Skeletal muscle satellite cell (primary cell): ENCODE measurements at regions not wholly inside any gene's neighbourhood (a gene's known extent, or its start where the extent isn't known, plus 50 kb on each side); places are given as distances from the start of the nearest gene placed in this dataset.

Experiments
- H3K27me3 ChIP-seq: 2 replicates; pipeline ENCODE4 v1.7.0; 2013; ENCODE audit warnings: low read length; ENCODE audit not compliant: control insufficient read depth, insufficient read depth
- H3K36me3 ChIP-seq: 2 replicates; pipeline ENCODE4 v1.7.0; 2013; ENCODE audit warnings: mild to moderate bottlenecking, control low read depth, low read length; ENCODE audit not compliant: insufficient read depth
- H3K4me1 ChIP-seq: 2 replicates; pipeline ENCODE4 v1.7.0; 2013; ENCODE audit warnings: low read length; ENCODE audit not compliant: control insufficient read depth, insufficient read depth
- H3K4me2 ChIP-seq: 2 replicates; pipeline ENCODE4 v1.7.0; 2013; ENCODE audit warnings: mild to moderate bottlenecking, low read length
- H3K4me3 ChIP-seq: 2 replicates; pipeline ENCODE4 v1.7.0; 2013; ENCODE audit warnings: low read length
- H3K9ac ChIP-seq: 2 replicates; pipeline ENCODE4 v1.7.0; 2013; ENCODE audit warnings: mild to moderate bottlenecking, low read depth, low read length, moderate library complexity
- H3K9me3 ChIP-seq: replicated peaks from 2 replicates; pipeline ENCODE4 v1.7.0; 2013; ENCODE audit warnings: mild to moderate bottlenecking, control low read depth, low read length

GRCh38 chr2:174697255-174697654 is 67.0 kb downstream of the CHRNA1 start:
- peaks cover 34% of the 10 kb centered on the region for H3K27me3 ChIP-seq
- no peak overlapping the region for H3K9ac ChIP-seq
- H3K36me3 ChIP-seq: no peaks in the 10 kb centered on the region
- H3K4me3 ChIP-seq: no peak overlapping the region
- H3K9me3 ChIP-seq: no peaks in the 10 kb centered on the region
- no peaks in the 10 kb centered on the region for H3K4me1 ChIP-seq
- no peak overlapping the region for H3K4me2 ChIP-seq

- H3K4me3 ChIP-seq: no peak overlapping the region
- H3K4me1 ChIP-seq: no peaks in the 10 kb centered on the region
- H3K27me3 ChIP-seq: peaks cover 36% of the 10 kb centered on the region
- no peaks in the 10 kb centered on the region for H3K36me3 ChIP-seq
- no peaks in the 10 kb centered on the region for H3K9me3 ChIP-seq
- no peak overlapping the region for H3K9ac ChIP-seq
- no peak overlapping the region for H3K4me2 ChIP-seq
These were observed 69.4 kb downstream of the CHRNA1 start for GRCh38 chr2:174694920-174695319.

- H3K36me3 ChIP-seq: no peaks in the 10 kb centered on the region
- H3K4me1 ChIP-seq: no peaks in the 10 kb centered on the region
- H3K9ac ChIP-seq: no peak overlapping the region
- H3K4me2 ChIP-seq: no peak overlapping the region
- H3K27me3 ChIP-seq: peaks cover 42% of the 10 kb centered on the region
- H3K9me3 ChIP-seq: no peaks in the 10 kb centered on the region
- no peak overlapping the region for H3K4me3 ChIP-seq
These were observed 69.9 kb downstream of the CHRNA1 start for GRCh38 chr2:174694196-174694878.

GRCh38 chr2:174693344-174693743 is 70.9 kb downstream of the CHRNA1 start:
- Histone ChIP-seq H3K4me1 (no peaks in the 10 kb centered on the region), H3K27me3 (peaks cover 42% of the 10 kb centered on the region), H3K9me3 (no peaks in the 10 kb centered on the region), H3K4me3 (no peak overlapping the region), H3K36me3 (no peaks in the 10 kb centered on the region), H3K4me2 (no peak overlapping the region), H3K9ac (no peak overlapping the region)

- no peaks in the 10 kb centered on the region for H3K9me3 ChIP-seq
- no peak overlapping the region for H3K9ac ChIP-seq
- peaks cover 42% of the 10 kb centered on the region for H3K27me3 ChIP-seq
- no peak overlapping the region for H3K4me2 ChIP-seq
- no peaks in the 10 kb centered on the region for H3K36me3 ChIP-seq
- H3K4me1 ChIP-seq: no peaks in the 10 kb centered on the region
- no peak overlapping the region for H3K4me3 ChIP-seq
These were observed 71.9 kb downstream of the CHRNA1 start for GRCh38 chr2:174692256-174692919.

- H3K27me3 ChIP-seq: peaks cover 36% of the 10 kb centered on the region
- no peak overlapping the region for H3K4me2 ChIP-seq
- no peak overlapping the region for H3K9ac ChIP-seq
- no peaks in the 10 kb centered on the region for H3K4me1 ChIP-seq
- no peaks in the 10 kb centered on the region for H3K9me3 ChIP-seq
- no peaks in the 10 kb centered on the region for H3K36me3 ChIP-seq
- H3K4me3 ChIP-seq: no peak overlapping the region
These were observed 73.0 kb downstream of the CHRNA1 start for GRCh38 chr2:174691201-174691779.

GRCh38 chr2:174690026-174690425 is 74.2 kb downstream of the CHRNA1 start:
- peaks cover 25% of the 10 kb centered on the region for H3K27me3 ChIP-seq
- H3K9ac ChIP-seq: no peak overlapping the region
- no peaks in the 10 kb centered on the region for H3K36me3 ChIP-seq
- no peaks in the 10 kb centered on the region for H3K9me3 ChIP-seq
- H3K4me2 ChIP-seq: no peak overlapping the region
- no peaks in the 10 kb centered on the region for H3K4me1 ChIP-seq
- no peak overlapping the region for H3K4me3 ChIP-seq

- no peaks in the 10 kb centered on the region for H3K36me3 ChIP-seq
- peaks cover 4% of the 10 kb centered on the region for H3K4me1 ChIP-seq
- no peak overlapping the region for H3K4me2 ChIP-seq
- no peak overlapping the region for H3K9ac ChIP-seq
- H3K27me3 ChIP-seq: peaks cover 7% of the 10 kb centered on the region
- no peaks in the 10 kb centered on the region for H3K9me3 ChIP-seq
- H3K4me3 ChIP-seq: no peak overlapping the region
These were observed 76.2 kb downstream of the CHRNA1 start for GRCh38 chr2:174688079-174688478.

- H3K36me3 ChIP-seq: no peaks in the 10 kb centered on the region
- H3K9me3 ChIP-seq: no peaks in the 10 kb centered on the region
- no peak overlapping the region for H3K4me2 ChIP-seq
- H3K4me3 ChIP-seq: no peak overlapping the region
- H3K27me3 ChIP-seq: peaks cover 7% of the 10 kb centered on the region
- no peak overlapping the region for H3K9ac ChIP-seq
- H3K4me1 ChIP-seq: peaks cover 7% of the 10 kb centered on the region
These were observed 77.8 kb downstream of the CHRNA1 start for GRCh38 chr2:174686430-174686829.

- Histone ChIP-seq H3K4me2 (peak overlapping the region; percentile 98), H3K36me3 (peaks cover 7% of the 10 kb centered on the region), H3K4me1 (peaks cover 12% of the 10 kb centered on the region), H3K4me3 (peak overlapping the region; percentile 87), H3K9me3 (no peaks in the 10 kb centered on the region), H3K9ac (peak overlapping the region; percentile 91), H3K27me3 (no peaks in the 10 kb centered on the region)
These were observed 80.9 kb downstream of the CHRNA1 start for GRCh38 chr2:174683392-174683759.

- Histone ChIP-seq H3K9ac (peak overlapping the region; percentile 91), H3K4me1 (peaks cover 12% of the 10 kb centered on the region), H3K4me2 (peak overlapping the region; percentile 98), H3K27me3 (no peaks in the 10 kb centered on the region), H3K4me3 (peak overlapping the region; percentile 87), H3K9me3 (no peaks in the 10 kb centered on the region), H3K36me3 (peaks cover 8% of the 10 kb centered on the region)
These were observed 81.5 kb downstream of the CHRNA1 start for GRCh38 chr2:174682578-174683391.
